HG03280 (cell line): ENCODE measurements at regions not wholly inside any gene's neighbourhood (a gene's known extent, or its start where the extent isn't known, plus 50 kb on each side); places are given as distances from the start of the nearest gene placed in this dataset.
A peak's percentile ranks its signal among the peaks of the same experiment; 100 is the strongest.
"Not testable (repeated sequence)": the region's sequence is repeated elsewhere in the genome, so short reads cannot be mapped to it uniquely, and the experiment has no call there.

Experiments
- ATAC-seq: cut with Tn5 transposase; IDR thresholded peaks from one replicate; pipeline ENCODE4 v1.9.1; 2021; ENCODE audit warnings: mild to moderate bottlenecking, moderate library complexity; ENCODE audit not compliant: unreplicated experiment

- ATAC-seq: not testable (repeated sequence)
These were observed 81.6 kb downstream of the P2RY10 start for GRCh38 chrX:79026742-79027141.

DNA sequence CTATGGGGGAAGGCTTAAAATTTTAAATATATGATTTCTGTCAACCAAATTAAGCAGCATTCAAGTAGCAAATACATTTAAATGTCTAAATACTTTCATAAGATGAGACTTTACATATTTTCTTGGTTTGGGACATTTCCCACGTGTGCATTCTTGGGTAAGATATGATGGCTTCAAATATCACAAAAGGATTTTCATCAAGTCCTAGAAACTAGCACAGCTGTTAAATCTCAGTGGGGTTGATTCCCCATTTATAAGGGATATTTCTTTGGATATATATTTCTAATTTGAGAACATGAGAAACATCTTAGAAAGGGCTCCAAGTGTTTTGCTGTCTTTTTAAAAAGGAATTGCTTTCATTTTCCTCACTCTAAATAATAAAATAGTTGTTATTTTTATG is 90.2 kb downstream of the P2RY10 start:
- ATAC-seq: no peak

DNA sequence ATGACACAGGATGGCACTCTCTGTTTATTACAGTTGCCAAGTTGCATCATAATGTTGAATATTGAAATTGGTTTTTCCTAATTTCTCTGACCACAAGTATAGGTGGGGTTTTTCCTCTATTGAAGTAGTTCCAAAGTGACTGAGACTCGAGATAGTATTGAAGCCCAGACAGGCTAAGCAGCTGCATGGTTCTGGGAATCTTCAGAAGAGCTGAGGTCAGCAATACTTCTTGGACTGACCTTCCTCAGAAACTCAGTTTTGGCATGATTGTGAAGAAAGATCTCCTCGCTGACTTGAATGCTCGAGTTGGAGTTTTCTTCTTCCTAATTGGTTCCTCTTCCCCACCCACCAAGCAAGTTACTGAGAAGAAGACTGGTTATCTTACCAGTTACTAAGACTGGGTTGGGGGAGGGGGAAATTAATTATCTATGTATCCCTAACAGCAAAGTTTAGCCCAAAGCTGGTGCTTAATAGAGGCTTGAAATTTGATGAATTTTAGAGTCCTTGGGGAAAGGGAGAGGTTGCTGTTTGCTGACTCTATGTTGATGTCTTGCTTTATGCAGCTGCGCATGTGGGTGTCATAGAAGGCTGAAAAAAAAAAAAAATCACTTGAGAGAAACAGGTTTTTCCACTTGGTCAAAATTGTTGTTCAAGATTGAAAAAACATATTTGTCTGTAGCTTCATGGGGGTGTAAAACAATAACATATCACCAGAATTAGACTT is 91.1 kb downstream of the P2RY10 start:
- ATAC-seq: no peak

- ATAC-seq: peak; percentile 79
These were observed 78.8 kb upstream of the GPR174 start for GRCh38 chrX:79065696-79066095.

DNA sequence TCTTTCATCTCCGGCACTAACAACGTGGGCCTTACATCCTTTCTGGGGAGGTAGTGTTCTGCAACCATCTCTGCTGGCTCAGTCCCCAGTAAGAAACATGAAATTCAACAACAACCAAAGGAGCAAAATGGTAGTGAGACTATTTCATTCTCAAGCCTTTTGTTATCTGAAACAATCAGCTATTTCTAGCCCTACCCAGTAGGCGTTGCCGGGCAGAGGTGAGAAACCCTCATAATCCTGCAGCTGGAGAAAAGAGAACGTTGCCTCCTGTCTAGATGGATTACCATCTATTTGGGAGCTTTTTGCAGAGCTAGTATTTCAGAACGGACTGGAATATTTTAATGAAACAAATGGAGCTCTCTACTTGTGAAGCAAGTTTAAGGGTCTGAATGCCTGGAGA is 66.4 kb upstream of the GPR174 start:
- no peak for ATAC-seq

DNA sequence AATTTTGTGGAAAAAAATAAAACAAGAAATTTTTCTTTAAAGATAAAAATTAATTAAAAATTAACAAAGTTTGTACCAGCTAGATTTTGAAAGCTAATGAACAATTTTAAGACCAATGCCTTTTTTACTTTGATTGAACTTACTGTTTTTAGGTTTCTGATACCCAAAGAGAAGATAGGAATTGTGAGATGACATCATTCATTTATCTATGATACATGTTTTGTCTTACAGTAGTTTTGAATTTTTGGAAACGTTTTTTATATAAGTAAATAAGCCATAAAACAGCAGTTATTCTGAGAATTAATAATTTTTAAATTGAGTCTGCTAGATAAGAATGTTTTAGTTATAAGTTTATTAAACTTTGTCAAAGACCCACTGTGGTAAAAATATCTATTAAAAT is 65.0 kb upstream of the GPR174 start:
- no peak for ATAC-seq

DNA sequence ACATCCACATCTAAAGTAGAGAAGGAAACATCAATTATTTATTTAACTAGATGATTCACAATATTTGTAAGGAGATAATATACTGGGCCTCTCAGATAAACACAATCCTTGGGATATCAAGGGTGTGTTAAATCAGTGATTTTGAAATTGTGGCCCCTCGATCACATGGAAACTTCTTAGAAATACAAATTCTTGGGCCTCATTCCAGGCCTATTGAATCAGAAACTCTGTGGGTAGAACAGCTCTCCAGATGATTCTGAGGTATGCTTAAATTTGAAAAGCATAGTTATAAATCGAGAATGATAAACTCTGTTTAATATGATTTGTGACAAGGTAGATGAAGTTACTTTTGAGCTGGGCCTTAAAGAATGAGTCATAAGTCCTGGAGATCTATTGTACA is 64.3 kb upstream of the GPR174 start:
- no peak for ATAC-seq

GRCh38 chrX:79081895-79082512 is 62.5 kb upstream of the GPR174 start:
- ATAC-seq: no peak

DNA sequence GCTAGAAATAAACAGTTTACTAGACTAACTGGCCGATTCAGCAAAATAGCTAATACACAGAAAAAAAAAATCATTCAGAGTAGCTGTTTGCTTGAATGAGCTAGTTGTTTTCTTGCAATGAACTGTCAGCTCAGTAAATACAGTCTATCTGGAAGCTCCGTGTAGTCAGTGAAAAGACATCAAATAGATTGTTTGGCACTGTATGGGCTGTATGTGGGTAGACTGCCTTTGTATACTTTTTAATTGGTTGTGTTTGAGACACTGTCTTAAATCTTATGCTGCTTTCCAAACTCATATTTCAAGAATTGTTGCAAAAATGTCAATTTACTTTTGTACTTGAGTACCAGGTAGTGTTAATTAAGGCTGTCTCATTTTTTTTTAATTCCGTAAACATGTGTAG is 61.6 kb upstream of the GPR174 start:
- ATAC-seq: no peak

DNA sequence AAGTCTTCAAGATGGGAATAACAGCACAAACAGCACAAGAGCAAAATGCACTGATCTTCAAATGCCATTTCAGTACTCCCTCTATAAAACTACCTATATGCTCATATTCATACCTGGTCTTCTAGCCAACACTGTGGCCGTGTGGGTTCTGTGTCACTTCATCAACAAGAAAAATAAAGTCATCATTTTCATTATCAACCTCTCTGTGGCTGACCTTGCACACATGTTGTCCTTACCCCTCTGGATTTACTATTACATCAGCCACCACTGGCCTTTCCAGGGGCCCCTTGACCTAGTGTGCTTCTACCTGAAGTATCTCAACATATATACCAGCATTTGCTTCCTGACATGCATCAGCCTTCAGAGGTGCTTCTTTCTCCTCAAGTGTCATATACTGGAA is 59.6 kb upstream of the GPR174 start:
- ATAC-seq: no peak

GRCh38 chrX:79089896-79090584 is 54.4 kb upstream of the GPR174 start:
- no peak for ATAC-seq

- no peak for ATAC-seq
These were observed 50.2 kb upstream of the GPR174 start for GRCh38 chrX:79094075-79094832.
